Psoas muscle (tissue), 7 donors: ENCODE measurements at regions not wholly inside any gene's neighbourhood (a gene's known extent, or its start where the extent isn't known, plus 50 kb on each side); places are given as distances from the start of the nearest gene placed in this dataset.

Source experiments
- ATAC-seq, 4 donors: fragments of 200-7000 bp; cut with Tn5 transposase; one replicate each; pipeline ENCODE4 v1.9.1; 2020; ENCODE audit warnings: moderate library complexity in 3 of 4, mild to moderate bottlenecking in 2 of 4
- DNase-seq, 2 donors: peaks; one replicate each; pipeline ENCODE4 v3.0.0-alpha.2; 2020
- H3K27ac ChIP-seq: fragments of 200-600 bp; one replicate; pipeline ENCODE4 v1.8.0; 2022
- H3K27me3 ChIP-seq, 3 donors: fragments of 200-600 bp in 1 of 3; one replicate each; pipeline versions ENCODE4 v1.6.1 to v1.8.0; 2013 to 2022; ENCODE audit warnings: low read length in 2 of 3, mild to moderate bottlenecking in 2 of 3, moderate library complexity in 1 of 3; ENCODE audit not compliant: insufficient read depth in 3 of 3
- H3K36me3 ChIP-seq, 2 donors: fragments of 200-600 bp in 1 of 2; one replicate each; pipeline versions ENCODE4 v1.6.1 to v1.8.0; 2013 to 2022; ENCODE audit warnings: low read depth in 1 of 2, mild to moderate bottlenecking in 1 of 2, moderate library complexity in 1 of 2; ENCODE audit not compliant: insufficient read depth in 1 of 2
- H3K4me1 ChIP-seq: fragments of 200-600 bp; one replicate; pipeline ENCODE4 v1.8.0; 2022
- H3K4me3 ChIP-seq: fragments of 200-600 bp; one replicate; pipeline ENCODE4 v1.8.0; 2022; ENCODE audit warnings: mild to moderate bottlenecking
- H3K9me3 ChIP-seq: fragments of 200-600 bp; one replicate; pipeline ENCODE4 v1.8.0; 2022
- CTCF ChIP-seq: fragments of 200-600 bp; IDR thresholded peaks from one replicate; pipeline ENCODE4 v1.8.0; 2022; ENCODE audit warnings: antibody characterized with exemption
- WGBS, 3 donors: extraction: QIAGEN DNeasy Blood & Tissue Kit; methylation state at CpG; one replicate each; pipeline versions ENCODE4 v1.1.6 to v1.1.7; 2013; 5-methylcytosine and 5-hydroxymethylcytosine counted together
- intact Hi-C, 2 donors: fragments of 100-400 bp; cut with DNase I; formaldehyde crosslinking; loops; one replicate each; pipeline versions ENCODE4 v1.11.0 to v1.14.2; 2022
- donor health status: healthy with polysubstance abuse.
- donor health status: DM: no; HTN: no; CAD: no; lungs with moderate emphysema.
- donor health status: Bipolar disorder and iron deficiency.
- donor health status: healthy.
- donor health status: DM: yes; HTN: yes; CAD: no.
- donor health status: DM: no; HTN: no; CAD: no.
- donor health status: DM: yes; HTN: yes; CAD: no.

- Histone ChIP-seq H3K27ac (no peak overlapping the region), H3K9me3 (no peaks in the 10 kb centered on the region), H3K4me3 (no peak overlapping the region), H3K4me1 (no peaks in the 10 kb centered on the region), H3K36me3 (no peaks in the 10 kb centered on the region), H3K27me3 (no peaks in the 10 kb centered on the region)
- DNase-seq (no peak), ATAC-seq (no peak)
- intact Hi-C loops = no loop called here
- no peak for TF ChIP-seq CTCF
- WGBS, 3 donors = 56 to 76% (median 67%) methylated on average over 3 of the region's 3 CpGs
Observed at GRCh38 chr3:171976526-171976925, 62.9 kb upstream of the FNDC3B start.

- DNase-seq (no peak), ATAC-seq (no peak)
- Histone ChIP-seq H3K27ac (no peak overlapping the region), H3K27me3 (no peaks in the 10 kb centered on the region), H3K9me3 (no peaks in the 10 kb centered on the region), H3K4me1 (no peaks in the 10 kb centered on the region), H3K4me3 (no peak overlapping the region), H3K36me3 (no peaks in the 10 kb centered on the region)
- 94 to 95% (median 95%) methylated on average over 7 of the region's 7 CpGs for WGBS, 3 donors
- TF ChIP-seq CTCF = no peak
- intact Hi-C loops = no loop called here
Observed at GRCh38 chr3:171977441-171977840, 61.9 kb upstream of the FNDC3B start.

- no peak for ATAC-seq
- 88 to 92% (median 90%) methylated on average over 2 of the region's 2 CpGs for WGBS, 3 donors
Observed at GRCh38 chr3:171977860-171978259, 61.5 kb upstream of the FNDC3B start.

GRCh38 chr3:171978390-171978789 is 61.0 kb upstream of the FNDC3B start:
- DNase-seq (no peak), ATAC-seq (no peak)
- H3K27ac ChIP-seq = no peak overlapping the region
- no peaks in the 10 kb centered on the region for H3K9me3 ChIP-seq
- no peak for TF ChIP-seq CTCF
- 93 to 99% (median 95%) methylated on average over 5 of the region's 5 CpGs for WGBS, 3 donors
- no peaks in the 10 kb centered on the region for H3K27me3 ChIP-seq
- H3K36me3 ChIP-seq = no peaks in the 10 kb centered on the region
- H3K4me3 ChIP-seq = no peak overlapping the region
- intact Hi-C loops = no loop called here
- H3K4me1 ChIP-seq = no peaks in the 10 kb centered on the region

More at GRCh38 chr3:171977860-171978259, 61.5 kb upstream of the FNDC3B start:
- no peak for TF ChIP-seq CTCF
- Histone ChIP-seq H3K36me3 (no peaks in the 10 kb centered on the region), H3K9me3 (no peaks in the 10 kb centered on the region), H3K4me3 (no peak overlapping the region), H3K27ac (no peak overlapping the region), H3K27me3 (no peaks in the 10 kb centered on the region), H3K4me1 (no peaks in the 10 kb centered on the region)
- intact Hi-C loops = no loop called here
- no peak for DNase-seq

- Histone ChIP-seq H3K36me3 (no peaks in the 10 kb centered on the region), H3K9me3 (no peaks in the 10 kb centered on the region), H3K27me3 (no peaks in the 10 kb centered on the region), H3K4me1 (no peaks in the 10 kb centered on the region), H3K27ac (no peak overlapping the region), H3K4me3 (no peak overlapping the region)
- ATAC-seq (no peak), DNase-seq (no peak)
- intact Hi-C loops = no loop called here
- 85 to 89% (median 88%) methylated on average over 8 of the region's 8 CpGs for WGBS, 3 donors
- TF ChIP-seq CTCF = no peak
Observed at GRCh38 chr3:171979081-171979480, 60.3 kb upstream of the FNDC3B start.
